ENCODE measurements at regions not wholly inside any gene's neighbourhood (a gene's known extent, or its start where the extent isn't known, plus 50 kb on each side); places are given as distances from the start of the nearest gene placed in this dataset.
"Not testable (repeated sequence)": the region's sequence is repeated elsewhere in the genome, so short reads cannot be mapped to it uniquely, and the experiment has no call there.

GRCh38 chr4:173091362-173091761 lies 77.2 kb upstream of the GALNT7 start:
- DNase-seq, result no peak

GRCh38 chr4:173091958-173092357 lies 76.7 kb upstream of the GALNT7 start:
- DNase-seq, result no peak

DNA sequence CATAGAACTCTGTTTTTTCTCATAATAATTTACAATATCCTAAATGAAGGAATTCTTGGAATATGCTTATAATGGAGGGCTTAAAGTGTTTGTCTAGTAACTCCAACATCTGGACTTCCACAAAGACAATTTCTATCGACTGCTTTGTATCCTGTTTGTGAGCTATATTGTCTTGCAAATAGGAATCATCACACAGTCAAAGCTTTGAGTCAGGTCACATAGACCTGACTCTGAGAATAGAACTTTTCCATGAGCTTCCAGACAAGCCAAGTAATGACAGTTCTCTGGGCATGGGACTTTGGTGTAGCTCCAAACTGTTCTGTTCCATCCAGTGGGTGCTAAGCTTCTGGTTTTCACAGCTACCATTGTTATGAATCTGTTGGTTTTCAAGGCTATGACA lies 75.2 kb upstream of the GALNT7 start:
- DNase-seq, result no peak

- DNase-seq, result no peak
These were observed 73.7 kb upstream of the GALNT7 start for GRCh38 chr4:173094739-173095421.

GRCh38 chr4:173099447-173099846 lies 69.2 kb upstream of the GALNT7 start:
- DNase-seq, result not testable (repeated sequence)

DNA sequence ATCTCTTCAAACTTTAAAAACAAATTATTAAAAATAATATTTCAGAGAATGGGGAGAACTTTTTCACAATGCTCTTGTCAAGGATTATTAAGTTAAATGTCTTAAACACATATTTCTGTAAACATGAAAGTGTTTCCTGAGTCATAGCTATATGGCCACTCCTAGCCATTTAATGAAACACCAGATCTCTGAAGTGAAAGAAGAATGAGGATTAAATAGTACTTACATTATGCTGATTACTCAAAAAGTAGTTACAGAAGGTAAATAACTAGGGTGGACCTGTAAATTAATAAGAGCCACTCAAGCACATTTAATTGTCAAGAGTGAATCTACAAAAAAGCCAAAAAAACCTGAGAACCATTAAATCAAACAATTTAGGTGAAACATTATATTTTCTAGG lies 57.6 kb upstream of the GALNT7 start:
- DNase-seq, result no peak

GRCh38 chr4:173117430-173117829 lies 51.2 kb upstream of the GALNT7 start:
- peak; percentile 54 for DNase-seq

Data from suppressor macrophage treated with lipopolysaccharide for 4 hours (primary cell).